ENCODE measurements at regions not wholly inside any gene's neighbourhood (a gene's known extent, or its start where the extent isn't known, plus 50 kb on each side); places are given as distances from the start of the nearest gene placed in this dataset.

DNA sequence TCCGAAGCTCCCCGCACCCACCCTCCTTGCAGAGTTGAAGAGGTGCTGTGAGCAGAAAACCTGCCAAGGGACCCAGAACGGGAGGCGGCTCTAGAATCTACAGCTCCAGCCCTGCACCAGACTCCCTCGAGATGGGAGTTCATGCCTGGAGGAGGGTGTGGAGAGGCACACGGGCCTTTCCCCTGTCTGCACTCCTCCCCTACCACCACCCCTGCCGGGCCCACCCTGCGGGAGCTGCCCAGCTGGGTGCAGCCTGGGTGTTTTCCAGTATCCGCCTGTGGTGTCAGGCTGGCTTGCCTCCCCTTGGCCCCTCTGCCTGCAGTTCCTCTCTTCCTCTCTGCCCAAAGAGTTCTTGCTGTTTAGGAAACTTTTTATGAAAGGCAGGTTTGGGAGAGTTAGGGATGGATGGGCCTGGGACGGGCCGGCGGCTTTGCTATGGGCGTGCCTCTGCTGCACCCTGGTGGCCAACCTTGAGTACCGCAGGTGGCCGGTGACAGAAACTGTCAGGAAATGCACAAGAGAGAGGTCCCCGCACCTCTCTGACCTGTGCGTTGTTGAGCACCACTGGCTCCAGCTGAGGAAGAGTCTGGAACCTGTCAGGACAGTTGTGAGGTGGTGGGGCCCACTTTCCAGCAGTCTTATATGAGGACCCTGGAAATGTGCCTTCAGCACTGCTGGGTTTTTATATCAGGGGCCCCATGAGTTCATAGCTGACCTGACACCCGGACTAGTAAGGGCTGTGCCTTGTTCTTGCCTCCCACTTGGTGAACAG, 354.1 kb downstream of the SEC14L1 start (continued):
- TF ChIP-seq HDAC8 (tag; IDR thresholded peaks at IDR 0.05), result no peak
- TF ChIP-seq SP1 (CRISPR knock-in tag; IDR thresholded peaks at IDR 0.05), result peak; percentile 58; the same call in 1 of the 2 replicates
- no peak for TF ChIP-seq ZNF311 (CRISPR knock-in tag; IDR thresholded peaks at IDR 0.05)
- 0 out of 2 replicates have a peak, but pooled peaks have one; percentile 6 for TF ChIP-seq JUND (IDR thresholded peaks at IDR 0.05; ENCODE audit: borderline replicate concordance, low read depth, low read length)
- TF ChIP-seq JUND (tag; IDR thresholded peaks at IDR 0.05; ENCODE audit: borderline replicate concordance, low read depth, low read length), result no peak
- no peak for TF ChIP-seq FOXA1 (IDR thresholded peaks at IDR 0.05; ENCODE audit: borderline replicate concordance)
- TF ChIP-seq ZBTB17 (CRISPR knock-in tag; IDR thresholded peaks at IDR 0.05), result no peak

DNA sequence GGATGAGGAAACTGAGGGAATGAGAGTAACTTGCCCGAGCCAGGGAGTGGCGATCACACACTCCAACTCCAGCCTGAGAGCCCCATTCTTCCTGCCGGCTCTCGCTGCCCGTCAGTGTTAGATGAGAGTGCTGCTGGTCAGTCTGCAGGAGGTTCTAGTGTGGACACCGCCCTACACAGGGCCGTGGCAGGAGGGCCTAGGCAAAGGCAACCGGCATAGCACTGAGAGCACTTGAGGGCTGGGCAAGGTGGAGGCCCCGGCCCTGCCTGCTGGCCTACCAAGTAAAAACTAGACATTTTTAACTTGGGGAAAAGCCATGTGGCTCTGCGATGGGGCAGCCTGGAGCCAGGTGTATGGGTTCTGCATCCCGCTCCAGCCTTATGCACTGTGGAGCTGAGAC, 354.8 kb downstream of the SEC14L1 start:
- H3K9me3 ChIP-seq (replicated peaks; ENCODE audit: control insufficient read depth, insufficient read depth, low read depth, low read length), result no peaks in the 10 kb centered on the region
- ChIA-PET CTCF (ENCODE audit: low intra/inter-chr PET ratio) (interaction anchor here (0.8 to 4.1 kb wide), 5 partner anchors 65 to 628 kb away, joined by 3 to 43 read pairs (median 8); no protein-coding TSS in a partner anchor), POLR2A (no interaction called here)
- no peaks in the 10 kb centered on the region for H3K9me1 ChIP-seq (ENCODE audit: control insufficient read depth, insufficient read depth, low read length)
- 88% methylated on average over 11 of the region's 11 CpGs for whole genome bisulfite sequencing (ENCODE audit: insufficient coverage, low coverage, missing lambda C conversion rate)
- H3K79me2 ChIP-seq (ENCODE audit: control insufficient read depth, insufficient read depth, low read length), result no peaks in the 10 kb centered on the region
- intact Hi-C loops (cut with micrococcal nuclease), result loop anchor here (1.0 kb wide), 3 partner anchors 65 to 164 kb away; no protein-coding TSS in a partner anchor
- no peak overlapping the region for H3K27ac ChIP-seq (ENCODE audit: extremely low read depth, low read depth, low read length)
- BruUV-seq (replicated peaks), result no TSS peak
- no peak overlapping the region for H3K4me3 ChIP-seq
- DNase-seq (ENCODE audit: extremely low read depth in 1 of 4, low spot score in 3 of 4) (no peak), ATAC-seq (no peak), FAIRE-seq (no peak)
- in situ Hi-C loops (cut with MboI), result no loop called here
- H4K20me1 ChIP-seq (replicated peaks; ENCODE audit: control insufficient read depth, insufficient read depth, low read length), result peaks cover 6% of the 10 kb centered on the region; the same call in 1 of the 2 replicates
- H3K36me3 ChIP-seq (ENCODE audit: control insufficient read depth, insufficient read depth, low read length), result peaks cover 67% of the 10 kb centered on the region; the same call in 2 of the 3 replicates
- peaks cover 0 to 10% of the 10 kb centered on the region in 2 experiments; a peak in 1 of 5 replicates for H3K4me1 ChIP-seq (replicated peaks in 1 of 2; ENCODE audit: control insufficient read depth in 2 of 2, insufficient read depth in 2 of 2, low read length in 2 of 2)
- H2AFZ ChIP-seq (ENCODE audit: low read depth, low read length), result no peak overlapping the region
- no peak overlapping the region for H3K4me2 ChIP-seq (ENCODE audit: insufficient read depth, low read length)
- H3K27me3 ChIP-seq (ENCODE audit: control insufficient read depth in 2 of 2, insufficient read depth in 2 of 2, low read length in 2 of 2), result no peaks in the 10 kb centered on the region
- peak overlapping the region in 1 of 2 experiments; percentile 17; a peak in 1 of 4 replicates for H3K9ac ChIP-seq (ENCODE audit: insufficient read depth in 1 of 2, low read depth in 2 of 2, low read length in 2 of 2)
- TF ChIP-seq, protein P1, sequence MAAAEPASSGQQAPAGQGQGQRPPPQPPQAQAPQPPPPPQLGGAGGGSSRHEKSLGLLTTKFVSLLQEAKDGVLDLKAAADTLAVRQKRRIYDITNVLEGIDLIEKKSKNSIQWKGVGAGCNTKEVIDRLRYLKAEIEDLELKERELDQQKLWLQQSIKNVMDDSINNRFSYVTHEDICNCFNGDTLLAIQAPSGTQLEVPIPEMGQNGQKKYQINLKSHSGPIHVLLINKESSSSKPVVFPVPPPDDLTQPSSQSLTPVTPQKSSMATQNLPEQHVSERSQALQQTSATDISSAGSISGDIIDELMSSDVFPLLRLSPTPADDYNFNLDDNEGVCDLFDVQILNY (CRISPR knock-in tag; IDR thresholded peaks at IDR 0.05), result no peak
- TF ChIP-seq, protein P2, sequence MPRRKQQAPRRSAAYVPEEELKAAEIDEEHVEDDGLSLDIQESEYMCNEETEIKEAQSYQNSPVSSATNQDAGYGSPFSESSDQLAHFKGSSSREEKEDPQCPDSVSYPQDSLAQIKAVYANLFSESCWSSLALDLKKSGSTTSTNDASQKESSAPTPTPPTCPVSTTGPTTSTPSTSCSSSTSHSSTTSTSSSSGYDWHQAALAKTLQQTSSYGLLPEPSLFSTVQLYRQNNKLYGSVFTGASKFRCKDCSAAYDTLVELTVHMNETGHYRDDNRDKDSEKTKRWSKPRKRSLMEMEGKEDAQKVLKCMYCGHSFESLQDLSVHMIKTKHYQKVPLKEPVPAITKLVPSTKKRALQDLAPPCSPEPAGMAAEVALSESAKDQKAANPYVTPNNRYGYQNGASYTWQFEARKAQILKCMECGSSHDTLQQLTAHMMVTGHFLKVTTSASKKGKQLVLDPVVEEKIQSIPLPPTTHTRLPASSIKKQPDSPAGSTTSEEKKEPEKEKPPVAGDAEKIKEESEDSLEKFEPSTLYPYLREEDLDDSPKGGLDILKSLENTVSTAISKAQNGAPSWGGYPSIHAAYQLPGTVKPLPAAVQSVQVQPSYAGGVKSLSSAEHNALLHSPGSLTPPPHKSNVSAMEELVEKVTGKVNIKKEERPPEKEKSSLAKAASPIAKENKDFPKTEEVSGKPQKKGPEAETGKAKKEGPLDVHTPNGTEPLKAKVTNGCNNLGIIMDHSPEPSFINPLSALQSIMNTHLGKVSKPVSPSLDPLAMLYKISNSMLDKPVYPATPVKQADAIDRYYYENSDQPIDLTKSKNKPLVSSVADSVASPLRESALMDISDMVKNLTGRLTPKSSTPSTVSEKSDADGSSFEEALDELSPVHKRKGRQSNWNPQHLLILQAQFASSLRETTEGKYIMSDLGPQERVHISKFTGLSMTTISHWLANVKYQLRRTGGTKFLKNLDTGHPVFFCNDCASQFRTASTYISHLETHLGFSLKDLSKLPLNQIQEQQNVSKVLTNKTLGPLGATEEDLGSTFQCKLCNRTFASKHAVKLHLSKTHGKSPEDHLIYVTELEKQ (CRISPR knock-in tag; IDR thresholded peaks at IDR 0.05), result no peak
- TF ChIP-seq RNF2 (IDR thresholded peaks at IDR 0.05), result no peak
- TF ChIP-seq RBM22 (IDR thresholded peaks at IDR 0.05; ENCODE audit: low read depth, low read length, poor library complexity, severe bottlenecking), result peak; percentile 65
